Posterior cingulate gyrus (tissue), 11 donors: ENCODE measurements at regions not wholly inside any gene's neighbourhood (a gene's known extent, or its start where the extent isn't known, plus 50 kb on each side); places are given as distances from the start of the nearest gene placed in this dataset.
"Not testable (repeated sequence)": the region's sequence is repeated elsewhere in the genome, so short reads cannot be mapped to it uniquely, and the experiment has no call there.

Experiments
- DNase-seq, 10 donors: peaks; one replicate each; pipeline versions ENCODE4 v3.0.0 to v3.0.0-alpha.2; 2020 to 2021; ENCODE audit warnings: mixed read lengths in 3 of 10
- intact Hi-C: fragments of 100-400 bp; cut with DNase I; formaldehyde crosslinking; loops from one replicate; pipeline ENCODE4 v1.15.1; 2023

GRCh38 chr9:117932585-117932984, 228.4 kb downstream of the TLR4 start:
- intact Hi-C loops, result no loop called here
- no peak for DNase-seq

DNA sequence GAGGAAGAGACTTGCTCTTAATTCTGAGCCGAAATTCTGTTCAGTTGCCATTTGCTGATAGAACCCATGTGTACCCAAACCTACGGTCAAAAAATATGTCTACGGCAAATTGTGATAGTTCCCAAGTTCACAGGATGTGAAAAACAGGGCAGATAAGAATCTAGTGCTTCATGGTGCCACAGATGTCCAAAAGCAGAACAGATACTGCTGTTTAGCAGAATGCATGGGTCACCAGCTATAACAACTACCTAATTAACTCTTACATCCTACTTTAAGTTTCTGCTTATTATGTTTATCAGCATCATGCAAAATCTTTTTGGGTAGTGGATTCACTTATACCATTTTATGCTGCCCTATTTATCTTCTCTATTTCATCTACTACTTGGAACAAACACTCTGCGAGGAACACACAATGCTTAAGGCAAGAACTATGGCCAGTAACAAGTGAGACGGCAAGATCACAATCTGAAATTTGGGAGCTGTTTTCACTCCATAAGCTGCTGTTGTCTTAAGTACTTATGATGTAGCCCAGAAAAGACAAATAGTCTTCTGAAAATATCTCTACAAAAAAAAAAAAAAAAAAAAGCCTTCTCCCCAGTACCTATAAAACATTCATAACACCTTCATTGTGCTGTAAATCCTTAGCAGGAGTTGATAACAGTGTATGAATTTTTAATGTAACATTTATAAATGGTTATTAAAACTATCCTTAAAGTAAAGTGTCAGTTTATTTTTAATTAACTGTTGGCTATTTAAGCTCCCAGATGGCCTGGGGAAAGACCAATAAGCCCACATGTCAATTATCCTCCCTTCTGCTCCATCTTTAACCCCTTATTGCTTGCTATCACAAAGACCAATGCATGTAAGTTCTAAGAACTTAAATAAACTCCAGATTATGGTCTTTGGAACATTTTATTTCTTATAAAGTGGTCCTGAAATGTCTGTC, 232.3 kb downstream of the TLR4 start:
- intact Hi-C loops, result no loop called here
- DNase-seq, result no peak

GRCh38 chr9:117938086-117938485, 233.9 kb downstream of the TLR4 start:
- no peak for DNase-seq
- intact Hi-C loops, result no loop called here

DNA sequence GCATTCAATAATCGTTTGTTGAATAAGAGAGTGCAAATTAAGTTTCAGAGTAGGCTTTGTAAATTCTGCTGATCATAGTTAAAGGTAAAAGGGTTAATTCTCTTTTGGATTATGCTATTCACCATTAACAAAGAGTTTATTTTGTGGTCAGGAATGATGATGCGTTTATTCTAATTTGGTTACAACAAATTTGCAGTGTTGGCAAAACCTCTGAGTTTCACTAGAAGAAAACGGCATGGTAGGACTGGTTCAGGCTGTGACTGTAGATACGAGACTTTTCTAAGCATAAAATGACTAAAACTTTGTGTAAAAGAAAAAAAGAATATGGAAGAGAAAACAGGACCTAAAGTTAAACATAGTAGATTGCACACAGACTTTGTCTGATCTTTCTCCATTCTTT, 234.7 kb downstream of the TLR4 start:
- no peak for DNase-seq
- intact Hi-C loops, result no loop called here

GRCh38 chr9:117944750-117945149, 240.5 kb downstream of the TLR4 start:
- not testable (repeated sequence) for DNase-seq

GRCh38 chr9:117945286-117945685, 241.1 kb downstream of the TLR4 start:
- DNase-seq, result no peak
- intact Hi-C loops, result no loop called here

More at GRCh38 chr9:117944750-117945149, 240.5 kb downstream of the TLR4 start:
- intact Hi-C loops, result not testable (repeated sequence)

GRCh38 chr9:117951127-117951526, 246.9 kb downstream of the TLR4 start:
- intact Hi-C loops, result no loop called here

DNA sequence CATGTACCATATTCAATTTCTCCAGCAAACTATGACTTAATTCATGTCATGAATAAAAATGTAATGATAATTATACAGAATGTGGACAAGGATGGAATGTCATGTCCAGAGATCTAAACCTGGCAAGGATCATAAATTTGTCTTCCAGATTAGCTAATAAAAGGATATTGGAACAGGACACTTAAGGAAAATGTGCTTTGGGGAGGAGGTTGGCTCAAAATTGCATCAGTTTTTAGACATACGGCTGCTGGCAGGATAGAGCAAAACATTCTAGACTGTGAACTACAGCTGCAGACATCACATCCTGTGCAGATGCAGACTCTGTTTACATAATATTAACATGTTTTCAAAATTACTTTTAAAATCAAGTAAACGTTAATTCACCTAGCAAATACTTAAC, 248.4 kb downstream of the TLR4 start:
- intact Hi-C loops, result no loop called here
- no peak for DNase-seq

More at GRCh38 chr9:117951127-117951526, 246.9 kb downstream of the TLR4 start:
- no peak for DNase-seq

- intact Hi-C loops, result no loop called here
- DNase-seq, result peak in 1 of 10 donors; percentile 14
These were observed 253.1 kb downstream of the TLR4 start for GRCh38 chr9:117957267-117957666.

- no peak for DNase-seq
- intact Hi-C loops, result no loop called here
These were observed 254.5 kb downstream of the TLR4 start for GRCh38 chr9:117958726-117959125.

GRCh38 chr9:117963493-117964090, 259.4 kb downstream of the TLR4 start:
- intact Hi-C loops, result no loop called here
- no peak for DNase-seq

GRCh38 chr9:117970276-117971050, 266.3 kb downstream of the TLR4 start:
- intact Hi-C loops, result no loop called here
- DNase-seq, result no peak

DNA sequence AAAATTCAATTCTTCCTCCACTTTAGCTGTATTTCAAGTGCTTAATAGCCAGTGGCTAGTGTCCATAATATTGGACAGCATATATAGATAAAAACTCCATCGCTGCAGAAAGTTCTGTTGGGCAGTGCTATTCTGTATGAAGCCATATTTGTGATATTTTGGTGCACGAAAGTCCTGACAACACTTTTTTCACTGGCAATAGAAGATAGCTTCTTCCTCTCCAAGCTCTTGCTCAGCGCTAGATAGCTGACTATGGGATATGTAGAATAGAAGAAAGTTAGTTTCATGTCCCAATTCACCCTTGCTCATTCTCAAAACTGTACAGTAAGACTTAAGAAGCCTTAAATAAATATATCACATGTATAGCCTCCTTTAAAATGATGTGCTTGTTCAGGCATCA, 269.9 kb downstream of the TLR4 start:
- no peak for DNase-seq
- intact Hi-C loops, result no loop called here

DNA sequence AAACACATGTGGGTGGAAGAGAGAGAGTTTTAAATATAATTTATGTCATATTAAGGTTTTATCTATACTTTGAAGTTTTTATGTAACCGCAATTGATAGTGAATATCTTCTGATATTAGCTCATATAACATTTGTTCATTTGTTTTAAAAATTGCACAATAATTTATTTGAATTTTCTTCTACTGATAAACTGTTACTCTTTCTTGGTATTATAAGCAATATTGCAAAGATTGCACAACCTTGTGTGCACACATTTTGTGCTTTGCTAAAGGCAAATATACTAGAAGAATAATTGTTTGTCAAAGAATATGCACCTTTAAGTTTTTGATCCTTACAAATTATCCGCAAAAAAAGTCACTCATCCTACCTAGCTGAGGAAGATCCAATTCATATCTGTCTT, 275.7 kb downstream of the TLR4 start:
- no peak for DNase-seq
- intact Hi-C loops, result no loop called here

GRCh38 chr9:117987945-117988344, 283.7 kb downstream of the TLR4 start:
- intact Hi-C loops, result no loop called here
- no peak for DNase-seq

- DNase-seq, result no peak
- intact Hi-C loops, result no loop called here
These were observed 287.8 kb downstream of the TLR4 start for GRCh38 chr9:117992006-117992405.

DNA sequence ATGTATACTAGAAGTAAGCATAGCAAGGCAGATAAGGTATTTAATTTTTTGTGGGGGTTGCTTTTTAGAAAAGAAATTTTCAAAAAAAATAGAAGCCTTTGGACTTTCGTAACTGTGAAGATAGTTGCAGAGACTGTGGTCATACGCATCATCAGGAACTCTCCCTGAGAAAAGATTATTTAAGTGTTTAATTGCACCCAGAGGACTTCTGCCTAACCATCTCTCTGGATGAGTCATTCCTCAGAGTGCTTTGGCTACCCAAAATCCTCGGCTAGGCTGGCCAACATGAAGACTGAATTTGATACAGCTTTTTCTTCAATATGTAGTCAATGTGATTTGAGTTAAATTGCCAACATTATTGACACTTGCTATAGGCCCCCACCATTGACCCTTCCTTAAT, 296.4 kb downstream of the TLR4 start:
- intact Hi-C loops, result no loop called here
- no peak for DNase-seq

GRCh38 chr9:118003240-118003639, 299.0 kb downstream of the TLR4 start:
- intact Hi-C loops, result no loop called here

DNA sequence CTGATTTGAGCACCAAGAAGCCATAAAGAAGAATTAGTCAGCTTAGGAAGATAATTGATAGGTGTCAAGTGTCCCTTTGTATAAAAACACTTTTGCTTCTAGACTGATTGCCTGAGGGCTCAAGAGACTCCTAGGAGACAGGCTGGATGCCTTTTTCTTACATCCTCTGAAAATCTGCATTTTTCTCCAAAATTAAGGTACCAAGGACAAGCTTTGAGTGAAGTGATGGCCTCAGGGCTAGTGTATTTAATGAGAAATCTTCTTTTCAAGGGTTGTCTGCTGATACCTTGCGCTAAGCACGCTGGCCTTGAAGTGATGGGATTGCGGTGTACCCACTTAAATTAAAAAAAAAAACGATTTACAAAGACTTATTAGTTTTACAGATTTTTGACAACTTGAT, 304.0 kb downstream of the TLR4 start:
- no peak for DNase-seq
- intact Hi-C loops, result no loop called here

More at GRCh38 chr9:118003240-118003639, 299.0 kb downstream of the TLR4 start:
- DNase-seq, result no peak

DNA sequence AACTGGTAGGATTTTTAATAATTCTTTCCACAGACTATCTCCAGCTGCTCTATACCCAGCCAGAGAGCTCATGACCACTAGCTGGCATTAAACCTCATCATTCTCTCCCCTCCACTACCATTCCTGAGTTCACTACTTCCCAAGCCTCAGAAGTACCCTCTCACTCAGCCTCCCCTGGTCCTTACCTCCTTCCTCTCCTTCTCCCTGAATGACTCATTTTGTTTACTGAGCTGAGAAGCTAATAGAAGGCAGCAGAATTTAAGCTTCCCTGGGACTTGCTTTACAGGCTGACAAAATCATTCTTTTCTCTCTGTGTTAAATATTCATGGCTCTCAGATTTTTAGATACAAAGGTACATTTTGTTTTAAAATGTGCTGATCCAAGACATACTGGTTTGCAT, 305.4 kb downstream of the TLR4 start:
- DNase-seq, result no peak
- intact Hi-C loops, result no loop called here

DNA sequence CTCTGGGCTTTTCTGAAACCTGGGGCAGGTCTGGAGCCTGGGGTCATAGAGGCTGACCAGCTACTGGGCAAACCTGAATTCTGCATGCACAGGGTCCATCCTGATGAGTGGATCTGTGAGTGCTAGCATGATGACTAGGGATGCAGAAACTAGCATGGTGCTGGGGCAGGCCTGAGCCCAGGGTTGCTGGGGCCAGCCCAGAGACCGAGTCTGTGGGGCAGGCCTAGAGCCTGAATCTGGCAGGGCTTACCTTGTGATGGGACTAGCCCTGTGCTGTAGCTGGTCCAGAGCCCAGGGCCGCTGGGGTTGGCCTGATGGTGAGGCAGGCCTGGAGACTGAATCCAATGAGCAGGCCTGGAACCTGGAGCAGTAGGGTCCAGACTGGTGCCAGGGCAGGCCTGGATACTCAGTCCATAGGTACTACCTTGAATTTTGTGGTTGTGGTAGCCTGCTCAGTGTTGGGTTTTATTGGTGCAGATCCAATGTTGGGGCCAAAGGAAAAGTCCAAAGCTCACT, 313.5 kb downstream of the TLR4 start:
- peak in 1 of 10 donors; percentile 64 for DNase-seq
- intact Hi-C loops, result no loop called here
